Right atrium auricular region (tissue), 2 donors: ENCODE measurements at regions not wholly inside any gene's neighbourhood (a gene's known extent, or its start where the extent isn't known, plus 50 kb on each side); places are given as distances from the start of the nearest gene placed in this dataset.
"Not testable (repeated sequence)": the region's sequence is repeated elsewhere in the genome, so short reads cannot be mapped to it uniquely, and the experiment has no call there.

Experiments
- DNase-seq: peaks from one replicate; pipeline ENCODE4 v3.0.0-alpha.2; 2019; ENCODE audit warnings: low spot score
- H3K27ac ChIP-seq, 2 donors: fragments of 200-600 bp; sonication (generic); 1 replicate in 1 of 2; 2 replicates in 1 of 2; pipeline ENCODE4 v1.5.1; 2016 to 2019
- H3K27me3 ChIP-seq, 2 donors: fragments of 200-600 bp; sonication (generic); one replicate each; pipeline versions ENCODE4 v1.5.1 to v1.6.0; 2017 to 2019
- H3K36me3 ChIP-seq: fragments of 200-600 bp; sonication (generic); one replicate; pipeline ENCODE4 v1.5.1; 2016
- H3K4me1 ChIP-seq, 2 donors: fragments of 200-600 bp; sonication (generic); one replicate each; pipeline versions ENCODE4 v1.5.1 to v1.6.0; 2017 to 2019
- H3K4me3 ChIP-seq, 2 donors: fragments of 200-600 bp; sonication (generic); 1 replicate in 1 of 2; 2 replicates in 1 of 2; pipeline ENCODE4 v1.5.1; 2017 to 2019; ENCODE audit warnings: mild to moderate bottlenecking in 1 of 2, moderate library complexity in 1 of 2
- H3K9me3 ChIP-seq, 2 donors: fragments of 200-600 bp; sonication (generic); one replicate each; pipeline ENCODE4 v1.5.1; 2019
- TF ChIP-seq, protein P1 (sequence below), 2 donors: fragments of 200-600 bp; sonication (generic); IDR thresholded peaks; one replicate each; pipeline ENCODE4 v1.5.1; 2019; ENCODE audit warnings: antibody characterized with exemption in 2 of 2

DNA sequence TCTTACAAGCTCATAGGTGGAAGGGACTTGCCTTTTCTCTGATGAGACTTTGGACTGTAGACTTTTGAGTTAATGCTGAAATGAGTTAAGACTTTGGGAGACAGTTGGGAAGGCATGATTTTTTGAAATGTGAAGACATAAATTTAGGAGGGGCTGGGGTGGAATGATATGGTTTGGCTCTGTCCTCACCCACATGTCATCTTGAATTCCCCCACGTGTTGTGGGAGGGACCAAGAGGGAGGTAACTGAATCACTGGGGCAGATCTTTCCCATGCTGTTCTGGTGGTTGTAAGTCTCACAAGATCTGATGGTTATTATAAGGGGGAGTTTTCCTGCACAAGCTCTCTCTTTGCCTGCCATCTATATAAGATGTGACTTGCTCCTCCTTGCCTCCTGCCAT is 777.9 kb downstream of the CENPC start:
- Histone ChIP-seq H3K4me3 (no peak overlapping the region), H3K27ac (no peak overlapping the region), H3K4me1 (no peaks in the 10 kb centered on the region), H3K27me3 (no peaks in the 10 kb centered on the region), H3K36me3 (no peaks in the 10 kb centered on the region), H3K9me3 (no peaks in the 10 kb centered on the region)
- no peak for DNase-seq
- TF ChIP-seq, protein P1, sequence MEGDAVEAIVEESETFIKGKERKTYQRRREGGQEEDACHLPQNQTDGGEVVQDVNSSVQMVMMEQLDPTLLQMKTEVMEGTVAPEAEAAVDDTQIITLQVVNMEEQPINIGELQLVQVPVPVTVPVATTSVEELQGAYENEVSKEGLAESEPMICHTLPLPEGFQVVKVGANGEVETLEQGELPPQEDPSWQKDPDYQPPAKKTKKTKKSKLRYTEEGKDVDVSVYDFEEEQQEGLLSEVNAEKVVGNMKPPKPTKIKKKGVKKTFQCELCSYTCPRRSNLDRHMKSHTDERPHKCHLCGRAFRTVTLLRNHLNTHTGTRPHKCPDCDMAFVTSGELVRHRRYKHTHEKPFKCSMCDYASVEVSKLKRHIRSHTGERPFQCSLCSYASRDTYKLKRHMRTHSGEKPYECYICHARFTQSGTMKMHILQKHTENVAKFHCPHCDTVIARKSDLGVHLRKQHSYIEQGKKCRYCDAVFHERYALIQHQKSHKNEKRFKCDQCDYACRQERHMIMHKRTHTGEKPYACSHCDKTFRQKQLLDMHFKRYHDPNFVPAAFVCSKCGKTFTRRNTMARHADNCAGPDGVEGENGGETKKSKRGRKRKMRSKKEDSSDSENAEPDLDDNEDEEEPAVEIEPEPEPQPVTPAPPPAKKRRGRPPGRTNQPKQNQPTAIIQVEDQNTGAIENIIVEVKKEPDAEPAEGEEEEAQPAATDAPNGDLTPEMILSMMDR (IDR thresholded peaks at IDR 0.05): no peak

DNA sequence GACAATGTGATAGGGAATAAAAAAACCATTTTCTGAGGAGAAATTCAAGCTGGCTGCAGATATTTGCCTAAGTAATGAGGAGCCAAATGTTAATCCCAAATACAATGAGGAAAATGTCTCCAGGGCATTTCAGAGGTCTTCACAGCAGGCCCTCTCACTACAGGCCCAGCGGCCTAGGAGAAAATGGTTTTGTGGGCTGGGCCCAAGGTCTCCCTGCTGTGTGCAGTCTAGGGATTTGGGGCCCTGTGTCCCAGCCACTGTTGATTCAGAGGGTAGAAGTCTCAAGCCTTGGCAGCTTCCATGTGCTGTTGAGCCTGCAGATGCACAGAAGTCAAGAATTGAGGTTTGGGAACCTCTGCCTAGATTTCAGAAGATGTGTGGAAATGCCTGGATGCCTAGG is 778.7 kb downstream of the CENPC start:
- DNase-seq: no peak
- Histone ChIP-seq H3K27ac (no peak overlapping the region), H3K36me3 (no peaks in the 10 kb centered on the region), H3K9me3 (no peaks in the 10 kb centered on the region), H3K4me3 (no peak overlapping the region), H3K4me1 (no peaks in the 10 kb centered on the region), H3K27me3 (no peaks in the 10 kb centered on the region)
- TF ChIP-seq, protein P1 (IDR thresholded peaks at IDR 0.05): no peak

DNA sequence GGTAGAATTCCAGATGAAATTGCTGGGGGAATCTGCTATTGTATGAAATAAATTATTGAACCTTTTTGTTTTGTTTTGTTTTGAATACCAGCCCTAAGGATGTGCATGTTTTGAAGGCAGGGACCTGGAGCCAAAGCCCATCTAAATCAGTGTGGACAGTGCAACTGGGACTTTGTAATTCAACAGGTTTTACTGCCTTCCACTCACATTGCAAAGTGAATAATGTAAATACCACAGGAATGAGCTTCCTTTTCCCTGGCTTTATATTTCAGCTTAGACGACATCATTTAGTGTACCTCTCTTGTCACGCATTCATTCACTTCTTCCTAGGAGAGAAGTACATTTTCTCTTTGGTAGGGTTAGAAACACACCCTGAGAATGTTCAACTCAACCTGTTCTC is 795.0 kb downstream of the CENPC start:
- Histone ChIP-seq H3K27ac (no peak overlapping the region), H3K4me3 (no peak overlapping the region), H3K4me1 (no peaks in the 10 kb centered on the region), H3K9me3 (no peaks in the 10 kb centered on the region), H3K27me3 (no peaks in the 10 kb centered on the region), H3K36me3 (no peaks in the 10 kb centered on the region)
- DNase-seq: no peak
- TF ChIP-seq, protein P1 (IDR thresholded peaks at IDR 0.05): no peak

DNA sequence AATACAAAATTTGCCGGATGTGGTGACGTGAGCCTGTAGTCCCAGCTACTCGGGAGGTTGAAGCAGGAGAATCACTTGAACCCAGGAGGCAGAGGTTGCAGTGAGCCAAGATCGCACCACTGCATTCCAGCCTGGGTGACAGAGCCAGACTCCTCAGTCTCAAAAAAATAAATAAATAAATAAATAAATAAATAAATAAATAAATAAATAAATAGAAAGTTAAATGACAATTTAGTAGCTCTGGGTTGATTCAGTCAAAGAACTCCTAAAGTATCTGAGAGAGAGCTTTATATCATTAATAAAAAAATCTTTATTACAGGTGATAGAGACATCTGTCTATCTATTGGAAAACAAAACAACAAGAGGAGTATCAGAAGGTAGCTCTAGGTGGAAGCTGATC is 798.4 kb downstream of the CENPC start:
- H3K27ac ChIP-seq, DNase-seq, H3K4me3 ChIP-seq, H3K4me1 ChIP-seq, H3K9me3 ChIP-seq, H3K36me3 ChIP-seq, H3K27me3 ChIP-seq: not testable (repeated sequence)

DNA sequence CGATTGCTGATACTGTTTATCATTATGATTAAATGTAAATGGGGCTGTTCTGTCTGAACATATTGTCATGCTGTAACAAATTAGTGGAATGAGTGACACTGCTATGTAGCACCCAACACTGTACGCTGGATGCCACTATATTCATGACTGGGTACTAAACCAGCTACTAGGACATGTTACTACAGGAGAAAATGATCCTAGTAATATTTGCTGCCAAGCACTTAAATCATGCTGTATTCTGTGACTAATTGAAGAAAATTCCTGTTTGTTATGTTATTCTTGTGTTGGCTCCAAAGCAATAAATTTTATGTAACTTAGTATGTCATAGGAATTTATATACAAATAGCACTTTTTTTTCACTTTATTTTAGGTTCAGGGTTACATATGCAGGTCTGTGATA is 804.2 kb downstream of the CENPC start:
- Histone ChIP-seq H3K4me3 (no peak overlapping the region), H3K27ac (no peak overlapping the region), H3K9me3 (no peaks in the 10 kb centered on the region), H3K27me3 (no peaks in the 10 kb centered on the region), H3K4me1 (no peaks in the 10 kb centered on the region), H3K36me3 (no peaks in the 10 kb centered on the region)
- DNase-seq: no peak
- TF ChIP-seq, protein P1 (IDR thresholded peaks at IDR 0.05): no peak

DNA sequence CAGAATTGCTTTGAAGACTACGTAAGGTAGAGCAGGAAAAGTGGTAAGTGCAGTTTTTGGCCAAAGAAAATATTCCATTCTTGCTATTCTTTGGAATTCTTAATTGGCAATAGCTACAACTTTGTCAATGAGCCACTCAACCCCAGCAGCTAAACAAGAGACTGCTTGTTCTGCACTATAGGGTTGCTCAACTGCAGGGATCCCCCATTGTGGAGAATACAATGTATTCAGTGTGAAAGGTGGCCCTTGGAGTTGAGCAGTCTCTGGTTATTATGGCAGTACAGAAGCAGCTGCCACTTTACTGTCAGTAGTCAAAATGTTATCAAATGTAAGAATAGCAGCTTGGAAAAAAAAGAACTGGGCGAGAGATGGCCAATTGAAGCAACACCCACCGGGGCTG is 808.7 kb downstream of the CENPC start:
- Histone ChIP-seq H3K9me3 (no peaks in the 10 kb centered on the region), H3K4me1 (no peaks in the 10 kb centered on the region), H3K27ac (no peak overlapping the region), H3K4me3 (no peak overlapping the region), H3K27me3 (no peaks in the 10 kb centered on the region), H3K36me3 (no peaks in the 10 kb centered on the region)
- TF ChIP-seq, protein P1 (IDR thresholded peaks at IDR 0.05): no peak
- no peak for DNase-seq
